Lower leg skin (tissue), 3 donors: ENCODE measurements at regions not wholly inside any gene's neighbourhood (a gene's known extent, or its start where the extent isn't known, plus 50 kb on each side); places are given as distances from the start of the nearest gene placed in this dataset.

ENCODE experiments used
- POLR2A ChIP-seq, 2 donors: fragments of 450-650 bp; IDR thresholded peaks; one replicate each; pipeline ENCODE4 v1.6.1; 2016 to 2017; ENCODE audit warnings: antibody characterized with exemption in 2 of 2, mild to moderate bottlenecking in 1 of 2, moderate library complexity in 1 of 2
- TF ChIP-seq, protein P1 (sequence below), 3 donors: fragments of 450-650 bp; IDR thresholded peaks; one replicate each; pipeline ENCODE4 v1.5.1; 2016; ENCODE audit warnings: antibody characterized with exemption in 3 of 3, mild to moderate bottlenecking in 3 of 3, moderate library complexity in 2 of 3

DNA sequence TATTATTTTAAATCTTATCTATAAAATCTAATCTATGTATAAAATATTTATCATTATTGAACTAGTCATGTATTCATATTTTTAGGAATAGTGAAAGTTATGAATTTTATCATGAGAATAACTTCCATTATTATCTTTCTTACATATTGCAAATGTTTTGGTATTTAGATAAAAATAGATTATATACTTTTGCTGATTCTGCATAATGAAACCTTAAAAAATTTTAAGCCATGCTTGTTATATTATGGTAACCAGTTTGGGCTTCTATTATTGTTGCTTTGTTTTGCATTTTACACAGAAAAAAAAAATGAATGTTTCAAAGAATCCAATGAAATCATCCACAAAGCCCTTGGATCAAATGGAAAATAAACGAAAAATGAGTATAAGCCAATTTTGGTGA is 772.5 kb downstream of the NR2F1-AS1 start:
- TF ChIP-seq, protein P1, sequence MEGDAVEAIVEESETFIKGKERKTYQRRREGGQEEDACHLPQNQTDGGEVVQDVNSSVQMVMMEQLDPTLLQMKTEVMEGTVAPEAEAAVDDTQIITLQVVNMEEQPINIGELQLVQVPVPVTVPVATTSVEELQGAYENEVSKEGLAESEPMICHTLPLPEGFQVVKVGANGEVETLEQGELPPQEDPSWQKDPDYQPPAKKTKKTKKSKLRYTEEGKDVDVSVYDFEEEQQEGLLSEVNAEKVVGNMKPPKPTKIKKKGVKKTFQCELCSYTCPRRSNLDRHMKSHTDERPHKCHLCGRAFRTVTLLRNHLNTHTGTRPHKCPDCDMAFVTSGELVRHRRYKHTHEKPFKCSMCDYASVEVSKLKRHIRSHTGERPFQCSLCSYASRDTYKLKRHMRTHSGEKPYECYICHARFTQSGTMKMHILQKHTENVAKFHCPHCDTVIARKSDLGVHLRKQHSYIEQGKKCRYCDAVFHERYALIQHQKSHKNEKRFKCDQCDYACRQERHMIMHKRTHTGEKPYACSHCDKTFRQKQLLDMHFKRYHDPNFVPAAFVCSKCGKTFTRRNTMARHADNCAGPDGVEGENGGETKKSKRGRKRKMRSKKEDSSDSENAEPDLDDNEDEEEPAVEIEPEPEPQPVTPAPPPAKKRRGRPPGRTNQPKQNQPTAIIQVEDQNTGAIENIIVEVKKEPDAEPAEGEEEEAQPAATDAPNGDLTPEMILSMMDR (IDR thresholded peaks at IDR 0.05): no peak
- TF ChIP-seq POLR2A (IDR thresholded peaks at IDR 0.05): no peak
